Kidney (tissue), 13 donors: ENCODE measurements at regions not wholly inside any gene's neighbourhood (a gene's known extent, or its start where the extent isn't known, plus 50 kb on each side); places are given as distances from the start of the nearest gene placed in this dataset.

Source experiments
- DNase-seq, 5 donors: peaks; one replicate each; pipeline ENCODE4 v3.0.0-alpha.2; 2013 to 2020
- FAIRE-seq: peaks from 2 replicates; lab custom pipeline; 2012; peaks lifted over from hg19 to GRCh38; lab: Jason Lieb, UNC
- H3K27ac ChIP-seq, 2 donors: one replicate each; pipeline ENCODE4 v1.7.0; 2013; ENCODE audit warnings: low read depth in 2 of 2, low read length in 2 of 2, inconsistent platforms in 1 of 2
- H3K27me3 ChIP-seq: one replicate; pipeline ENCODE4 v1.7.1; 2013; ENCODE audit warnings: low read length, inconsistent platforms; ENCODE audit not compliant: control insufficient read depth, insufficient read depth
- H3K36me3 ChIP-seq, 3 donors: one replicate each; pipeline versions ENCODE4 v1.7.0 to v1.7.1; 2013; ENCODE audit warnings: low read length in 3 of 3, control low read depth in 1 of 3, inconsistent platforms in 1 of 3; ENCODE audit not compliant: insufficient read depth in 3 of 3, control insufficient read depth in 2 of 3
- H3K4me1 ChIP-seq, 3 donors: one replicate each; pipeline versions ENCODE4 v1.7.0 to v1.7.1; 2013; ENCODE audit warnings: low read length in 3 of 3, inconsistent platforms in 1 of 3, low read depth in 1 of 3; ENCODE audit not compliant: control insufficient read depth in 2 of 3, insufficient read depth in 2 of 3
- H3K4me3 ChIP-seq, 3 donors: one replicate each; pipeline versions ENCODE4 v1.7.0 to v1.8.1; 2013; ENCODE audit warnings: low read length in 3 of 3, control low read depth in 1 of 3, inconsistent platforms in 1 of 3
- H3K9ac ChIP-seq, 3 donors: one replicate each; pipeline versions ENCODE4 v1.7.0 to v1.7.1; 2013; ENCODE audit warnings: low read length in 3 of 3, control low read depth in 1 of 3, inconsistent platforms in 1 of 3
- H3K9me3 ChIP-seq, 3 donors: one replicate each; pipeline versions ENCODE4 v1.7.0 to v1.7.1; 2013; ENCODE audit warnings: low read length in 3 of 3, control low read depth in 1 of 3, inconsistent platforms in 1 of 3; ENCODE audit not compliant: control insufficient read depth in 2 of 3, insufficient read depth in 1 of 3
- CTCF ChIP-seq: IDR thresholded peaks from 3 replicates; pipeline ENCODE4 v1.5.1; 2012; ENCODE audit warnings: mild to moderate bottlenecking, moderate library complexity, borderline replicate concordance; ENCODE audit not compliant: insufficient read depth; ENCODE audit errors: extremely low read depth
- intact Hi-C: fragments of 100-400 bp; cut with DNase I; formaldehyde crosslinking; loops from one replicate; pipeline ENCODE4 v1.11.1; 2022
- donor health status: control.
- donor health status: control.
- donor health status: control.
- donor health status: control.
- donor health status: control.
- donor health status: DM: yes; HTN: yes; CAD: no.
- donor health status: Normal renal cell carcinoma (clear cell type).

GRCh38 chr21:38646213-38646837 is 148.0 kb upstream of the ERG start:
- FAIRE-seq, result no peak
- TF ChIP-seq CTCF, result no peak
- DNase-seq, result peak in 1 of 5 donors; percentile 21
- no peak overlapping the region for H3K4me3 ChIP-seq
- no peak overlapping the region for H3K9ac ChIP-seq
- no peak overlapping the region for H3K27ac ChIP-seq
- no peaks in the 10 kb centered on the region for H3K36me3 ChIP-seq
- no peaks in the 10 kb centered on the region for H3K4me1 ChIP-seq
- intact Hi-C loops, result no loop called here
- H3K9me3 ChIP-seq, result no peaks in the 10 kb centered on the region
- H3K27me3 ChIP-seq, result no peaks in the 10 kb centered on the region

DNA sequence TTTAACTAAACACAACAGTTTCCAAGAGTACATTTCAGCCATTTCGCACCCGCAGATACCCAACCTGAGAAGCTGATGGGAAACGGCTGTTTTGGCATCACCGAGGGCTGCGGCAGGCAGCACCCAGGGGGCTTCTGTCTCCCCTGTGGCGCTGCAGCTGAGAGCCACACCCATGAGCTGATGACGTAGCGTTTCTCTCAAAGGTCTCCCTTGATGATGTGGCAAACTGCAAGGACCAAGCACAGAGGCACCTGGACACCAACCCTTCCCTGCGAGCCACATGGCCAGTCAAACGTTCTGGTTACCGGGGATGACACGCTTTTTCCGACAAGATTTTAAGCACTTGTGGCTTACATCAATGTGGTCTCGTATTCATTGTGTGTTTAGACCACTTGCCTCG is 150.8 kb upstream of the ERG start:
- DNase-seq, result no peak
- H3K27me3 ChIP-seq, result no peaks in the 10 kb centered on the region
- H3K4me1 ChIP-seq, result no peaks in the 10 kb centered on the region
- no peak overlapping the region for H3K27ac ChIP-seq
- FAIRE-seq, result no peak
- H3K36me3 ChIP-seq, result no peaks in the 10 kb centered on the region
- intact Hi-C loops, result no loop called here
- H3K4me3 ChIP-seq, result no peak overlapping the region
- no peak for TF ChIP-seq CTCF
- H3K9me3 ChIP-seq, result no peaks in the 10 kb centered on the region
- H3K9ac ChIP-seq, result no peak overlapping the region

GRCh38 chr21:38651570-38651969 is 153.3 kb upstream of the ERG start:
- no peaks in the 10 kb centered on the region for H3K36me3 ChIP-seq
- no peaks in the 10 kb centered on the region for H3K4me1 ChIP-seq
- intact Hi-C loops, result no loop called here
- no peaks in the 10 kb centered on the region for H3K27me3 ChIP-seq
- no peak overlapping the region for H3K9ac ChIP-seq
- H3K4me3 ChIP-seq, result no peak overlapping the region
- H3K27ac ChIP-seq, result no peak overlapping the region
- TF ChIP-seq CTCF, result no peak
- no peaks in the 10 kb centered on the region for H3K9me3 ChIP-seq
- no peak for FAIRE-seq
- no peak for DNase-seq

GRCh38 chr21:38652396-38652795 is 153.3 kb upstream of the ETS2 start:
- Histone ChIP-seq H3K27ac (no peak overlapping the region), H3K9me3 (no peaks in the 10 kb centered on the region), H3K4me1 (no peaks in the 10 kb centered on the region), H3K36me3 (no peaks in the 10 kb centered on the region), H3K27me3 (peaks cover 3% of the 10 kb centered on the region), H3K4me3 (no peak overlapping the region), H3K9ac (no peak overlapping the region)
- FAIRE-seq, result no peak
- TF ChIP-seq CTCF, result no peak
- DNase-seq, result no peak
- intact Hi-C loops, result no loop called here
